ENCODE measurements at regions not wholly inside any gene's neighbourhood (a gene's known extent, or its start where the extent isn't known, plus 50 kb on each side); places are given as distances from the start of the nearest gene placed in this dataset.
"Not testable (repeated sequence)": the region's sequence is repeated elsewhere in the genome, so short reads cannot be mapped to it uniquely, and the experiment has no call there.

DNA sequence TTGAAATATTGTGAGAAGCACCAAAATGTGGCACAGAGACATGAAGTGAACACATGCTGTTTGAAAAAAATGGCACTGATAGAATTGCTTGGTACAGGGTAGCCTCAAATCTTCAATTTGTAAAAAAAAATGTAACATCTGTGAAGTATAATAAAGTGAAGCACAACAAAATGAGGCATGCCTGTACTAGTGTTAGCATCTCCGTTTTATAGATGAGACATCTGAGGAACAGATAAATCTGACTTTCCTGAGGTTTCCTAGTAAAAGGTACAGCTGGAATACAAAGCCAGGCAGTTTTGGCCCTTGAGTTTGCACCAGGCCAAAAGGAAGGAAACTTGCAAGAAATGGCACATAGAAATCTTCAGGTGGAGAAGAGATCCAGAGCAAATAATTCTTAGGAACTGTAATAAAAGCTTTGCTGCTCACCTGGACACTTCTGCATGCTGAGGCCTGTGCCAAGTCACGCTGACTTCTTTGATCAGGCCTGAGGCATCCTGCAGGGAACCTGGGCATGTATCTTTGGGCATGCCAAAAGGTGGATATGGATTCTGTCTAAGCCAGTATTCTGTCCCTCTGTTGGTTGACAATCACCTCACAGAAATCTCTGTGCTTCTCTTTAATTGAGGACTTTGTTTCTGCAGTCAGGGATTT lies 251.5 kb upstream of the PLPP4 start:
- no peaks in the 10 kb centered on the region for H3K27me3 ChIP-seq (replicated peaks; ENCODE audit: control insufficient read depth, insufficient read depth, low read length)
- DNase-seq (ENCODE audit: low read depth), result no peak
- no peak overlapping the region for H3K9ac ChIP-seq (ENCODE audit: low read length)
- no peaks in the 10 kb centered on the region for H3K9me3 ChIP-seq (ENCODE audit: control insufficient read depth, low read length)
- no peaks in the 10 kb centered on the region for H3K36me3 ChIP-seq (ENCODE audit: control insufficient read depth, insufficient read depth, low read length, severe bottlenecking)
- no peaks in the 10 kb centered on the region for H3K4me1 ChIP-seq (ENCODE audit: control insufficient read depth, insufficient read depth, low read length)
- H3K4me3 ChIP-seq (ENCODE audit: low read length), result no peak overlapping the region

DNA sequence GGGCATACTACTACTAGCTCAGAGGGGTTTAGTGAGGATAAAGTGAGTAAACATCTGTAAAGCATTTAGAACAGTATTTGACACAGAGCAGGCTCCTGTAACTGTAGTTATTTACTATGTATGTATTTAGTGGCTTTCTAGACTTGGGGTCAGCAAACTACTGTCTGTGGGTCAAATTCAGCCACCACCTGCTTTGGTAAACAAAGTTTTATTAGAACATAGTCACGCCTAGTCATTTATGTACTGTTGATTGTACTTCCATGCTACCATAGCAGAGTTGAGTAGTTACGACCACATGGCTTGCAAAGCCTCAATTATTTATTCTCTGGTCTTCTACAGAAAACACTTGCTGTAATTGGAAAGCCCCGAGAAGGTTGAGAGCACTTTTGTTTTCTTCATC lies 248.5 kb upstream of the PLPP4 start:
- DNase-seq (ENCODE audit: low read depth), result no peak
- Histone ChIP-seq H3K27me3 (replicated peaks; ENCODE audit: control insufficient read depth, insufficient read depth, low read length) (no peaks in the 10 kb centered on the region), H3K9ac (ENCODE audit: low read length) (no peak overlapping the region), H3K4me1 (ENCODE audit: control insufficient read depth, insufficient read depth, low read length) (no peaks in the 10 kb centered on the region), H3K36me3 (ENCODE audit: control insufficient read depth, insufficient read depth, low read length, severe bottlenecking) (no peaks in the 10 kb centered on the region), H3K4me3 (ENCODE audit: low read length) (no peak overlapping the region), H3K9me3 (ENCODE audit: control insufficient read depth, low read length) (no peaks in the 10 kb centered on the region)

DNA sequence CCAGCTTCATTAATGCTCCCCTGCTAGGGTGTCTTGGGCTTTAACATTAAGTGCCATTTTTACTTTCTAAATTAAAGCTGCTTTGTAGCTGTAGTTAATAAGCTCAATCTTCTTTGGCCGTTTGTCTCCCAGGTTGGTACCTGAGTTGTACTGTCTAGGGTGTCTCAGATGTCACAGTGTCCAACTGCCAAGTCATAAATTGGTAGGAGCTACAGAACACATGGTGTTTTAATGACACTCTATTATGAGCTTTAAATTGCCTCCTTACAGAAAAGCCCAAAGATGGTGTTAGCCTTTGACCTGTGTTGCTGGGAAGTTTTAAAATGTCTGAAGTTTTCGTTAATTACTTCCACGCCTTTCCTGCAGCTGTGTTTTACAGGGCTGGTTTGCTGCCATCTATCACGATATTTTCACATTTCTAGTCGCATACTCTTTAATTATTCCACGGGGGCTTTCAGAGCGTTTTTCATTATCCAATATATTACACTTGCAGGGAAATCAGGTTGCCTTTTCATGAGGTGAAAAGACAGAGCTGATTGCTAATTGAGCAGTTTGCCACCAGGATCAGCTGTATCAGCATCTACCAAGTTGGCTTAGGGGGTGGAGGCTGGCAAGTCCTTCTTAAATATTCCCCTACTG lies 247.8 kb upstream of the PLPP4 start:
- no peaks in the 10 kb centered on the region for H3K4me1 ChIP-seq (ENCODE audit: control insufficient read depth, insufficient read depth, low read length)

DNA sequence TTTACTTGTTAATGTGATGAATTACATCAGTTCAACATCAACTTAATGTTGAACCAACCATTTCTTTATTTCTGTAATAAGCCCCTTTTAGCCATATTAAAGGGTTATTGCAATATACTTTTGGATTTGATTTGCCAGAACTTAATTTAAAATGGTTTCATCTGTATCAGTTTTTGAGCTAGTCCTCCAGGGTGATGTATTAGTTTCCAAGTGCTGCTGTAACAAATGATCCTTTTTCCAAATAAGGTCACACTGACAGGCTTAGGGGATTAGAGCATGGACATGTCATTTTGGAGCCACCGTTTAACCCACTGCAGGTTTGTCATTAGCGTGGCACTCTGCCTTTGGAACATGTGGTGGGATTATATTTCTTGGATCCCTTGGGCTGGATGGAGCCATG lies 244.8 kb upstream of the PLPP4 start:
- H3K9me3 ChIP-seq (ENCODE audit: control insufficient read depth, low read length), result no peaks in the 10 kb centered on the region
- no peaks in the 10 kb centered on the region for H3K36me3 ChIP-seq (ENCODE audit: control insufficient read depth, insufficient read depth, low read length, severe bottlenecking)
- no peak overlapping the region for H3K4me3 ChIP-seq (ENCODE audit: low read length)
- H3K27me3 ChIP-seq (replicated peaks; ENCODE audit: control insufficient read depth, insufficient read depth, low read length), result no peaks in the 10 kb centered on the region
- no peak for DNase-seq (ENCODE audit: low read depth)
- H3K9ac ChIP-seq (ENCODE audit: low read length), result no peak overlapping the region
- H3K4me1 ChIP-seq (ENCODE audit: control insufficient read depth, insufficient read depth, low read length), result no peaks in the 10 kb centered on the region

More for the DNA sequence above, 247.8 kb upstream of the PLPP4 start:
- Histone ChIP-seq H3K36me3 (ENCODE audit: control insufficient read depth, insufficient read depth, low read length, severe bottlenecking) (no peaks in the 10 kb centered on the region), H3K27me3 (replicated peaks; ENCODE audit: control insufficient read depth, insufficient read depth, low read length) (no peaks in the 10 kb centered on the region), H3K9me3 (ENCODE audit: control insufficient read depth, low read length) (no peaks in the 10 kb centered on the region), H3K4me3 (ENCODE audit: low read length) (no peak overlapping the region), H3K9ac (ENCODE audit: low read length) (no peak overlapping the region)
- DNase-seq (ENCODE audit: low read depth), result no peak

DNA sequence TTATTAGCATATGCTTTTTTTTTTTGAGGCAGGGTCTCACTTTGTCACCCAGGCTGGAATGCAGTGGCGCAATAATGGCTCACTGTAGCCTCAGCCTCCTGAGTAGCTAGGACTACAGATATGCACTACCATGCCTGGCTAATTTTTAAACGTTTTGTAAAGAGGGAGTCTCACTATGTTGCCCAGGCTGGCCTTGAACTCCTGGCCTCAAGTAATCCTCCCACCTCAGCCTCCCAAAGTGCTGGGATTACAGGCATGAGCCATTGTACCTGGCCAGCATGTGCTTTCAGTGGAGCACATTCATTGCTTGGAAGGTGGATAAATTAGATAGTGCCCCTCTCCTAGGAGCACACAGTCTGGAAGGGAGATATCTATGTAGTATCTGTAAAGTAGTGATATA lies 243.7 kb upstream of the PLPP4 start:
- H3K9ac ChIP-seq (ENCODE audit: low read length); H3K36me3 ChIP-seq (ENCODE audit: control insufficient read depth, insufficient read depth, low read length, severe bottlenecking); H3K9me3 ChIP-seq (ENCODE audit: control insufficient read depth, low read length); H3K4me3 ChIP-seq (ENCODE audit: low read length); H3K27me3 ChIP-seq (replicated peaks; ENCODE audit: control insufficient read depth, insufficient read depth, low read length); DNase-seq (ENCODE audit: low read depth); H3K4me1 ChIP-seq (ENCODE audit: control insufficient read depth, insufficient read depth, low read length): not testable (repeated sequence)

DNA sequence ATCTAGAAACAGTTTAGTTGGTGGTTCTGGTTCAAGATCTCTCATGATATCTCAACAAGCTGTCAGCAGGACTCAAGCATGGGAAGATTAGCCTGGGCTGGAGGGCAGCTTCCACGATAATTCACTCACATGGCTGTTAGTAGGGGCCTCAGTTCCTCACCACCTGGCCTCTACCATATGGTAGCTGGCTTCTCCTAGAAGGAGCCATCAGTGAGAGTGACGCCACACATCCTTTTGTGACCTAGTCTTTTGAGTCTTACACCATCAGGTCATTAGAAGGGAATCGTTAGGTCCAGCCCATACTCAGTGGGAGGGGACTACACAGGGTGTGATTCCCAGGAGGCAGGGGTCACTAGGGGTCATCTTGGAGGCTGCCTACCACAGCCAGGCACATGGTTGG lies 239.3 kb upstream of the PLPP4 start:
- Histone ChIP-seq H3K4me1 (ENCODE audit: control insufficient read depth, insufficient read depth, low read length) (no peaks in the 10 kb centered on the region), H3K36me3 (ENCODE audit: control insufficient read depth, insufficient read depth, low read length, severe bottlenecking) (no peaks in the 10 kb centered on the region)
- no peak for DNase-seq (ENCODE audit: low read depth)

DNA sequence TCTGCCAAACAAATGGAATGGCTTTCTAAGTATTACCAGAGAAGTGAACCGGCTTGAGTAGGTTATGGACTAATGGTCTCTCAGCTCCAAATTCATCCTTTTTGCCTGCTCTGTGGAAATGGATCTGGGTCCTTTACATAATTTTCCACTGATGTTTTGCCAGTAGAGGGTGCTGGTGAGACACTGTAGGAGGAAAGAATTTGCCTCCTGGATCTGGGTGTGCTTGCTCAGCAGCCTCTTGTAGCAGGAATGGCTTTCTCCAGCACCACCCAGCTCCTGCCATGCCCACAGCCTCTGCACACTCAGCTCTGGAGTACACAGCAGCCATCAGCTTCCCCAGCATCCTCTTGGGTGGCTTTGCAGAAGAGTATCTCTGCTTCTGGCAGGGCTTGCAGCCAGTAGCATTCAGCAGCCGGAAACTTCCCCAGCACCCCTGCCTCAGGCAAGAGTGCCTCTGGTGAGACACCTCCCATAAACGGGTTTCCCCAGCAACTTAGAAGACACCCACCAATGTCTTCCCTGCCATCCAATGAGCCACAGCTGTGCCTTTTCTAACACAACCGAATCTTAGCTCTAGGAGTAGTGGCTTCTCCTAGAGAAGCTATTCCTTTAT lies 235.0 kb upstream of the PLPP4 start:
- no peaks in the 10 kb centered on the region for H3K4me1 ChIP-seq (ENCODE audit: control insufficient read depth, insufficient read depth, low read length)
- no peaks in the 10 kb centered on the region for H3K9me3 ChIP-seq (ENCODE audit: control insufficient read depth, low read length)
- DNase-seq (ENCODE audit: low read depth), result peak; percentile 59
- H3K4me3 ChIP-seq (ENCODE audit: low read length), result no peak overlapping the region
- H3K36me3 ChIP-seq (ENCODE audit: control insufficient read depth, insufficient read depth, low read length, severe bottlenecking), result no peaks in the 10 kb centered on the region
- no peak overlapping the region for H3K9ac ChIP-seq (ENCODE audit: low read length)
- H3K27me3 ChIP-seq (replicated peaks; ENCODE audit: control insufficient read depth, insufficient read depth, low read length), result no peaks in the 10 kb centered on the region

More for the DNA sequence above, 239.3 kb upstream of the PLPP4 start:
- no peaks in the 10 kb centered on the region for H3K27me3 ChIP-seq (replicated peaks; ENCODE audit: control insufficient read depth, insufficient read depth, low read length)
- no peaks in the 10 kb centered on the region for H3K9me3 ChIP-seq (ENCODE audit: control insufficient read depth, low read length)
- no peak overlapping the region for H3K4me3 ChIP-seq (ENCODE audit: low read length)
- no peak overlapping the region for H3K9ac ChIP-seq (ENCODE audit: low read length)

DNA sequence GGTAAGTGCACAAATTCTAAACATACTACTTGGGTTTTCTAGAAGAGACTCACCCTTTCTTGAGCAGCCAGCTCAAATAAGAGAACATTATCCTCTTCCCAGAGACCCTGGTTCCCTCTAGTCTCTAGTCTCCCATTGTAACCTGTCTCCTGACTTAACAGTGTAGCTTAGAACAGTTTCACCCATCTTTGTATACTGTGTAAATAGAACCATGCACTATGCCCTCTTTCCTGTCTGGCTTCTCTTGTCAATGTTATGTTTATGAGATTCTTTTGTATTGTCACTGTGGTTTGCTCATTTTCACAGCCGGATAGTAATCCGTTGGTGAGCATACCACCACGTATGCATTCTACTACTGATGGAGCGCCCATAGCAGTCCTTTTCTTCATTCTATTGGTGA lies 227.4 kb upstream of the PLPP4 start:
- no peaks in the 10 kb centered on the region for H3K27me3 ChIP-seq (replicated peaks; ENCODE audit: control insufficient read depth, insufficient read depth, low read length)

DNA sequence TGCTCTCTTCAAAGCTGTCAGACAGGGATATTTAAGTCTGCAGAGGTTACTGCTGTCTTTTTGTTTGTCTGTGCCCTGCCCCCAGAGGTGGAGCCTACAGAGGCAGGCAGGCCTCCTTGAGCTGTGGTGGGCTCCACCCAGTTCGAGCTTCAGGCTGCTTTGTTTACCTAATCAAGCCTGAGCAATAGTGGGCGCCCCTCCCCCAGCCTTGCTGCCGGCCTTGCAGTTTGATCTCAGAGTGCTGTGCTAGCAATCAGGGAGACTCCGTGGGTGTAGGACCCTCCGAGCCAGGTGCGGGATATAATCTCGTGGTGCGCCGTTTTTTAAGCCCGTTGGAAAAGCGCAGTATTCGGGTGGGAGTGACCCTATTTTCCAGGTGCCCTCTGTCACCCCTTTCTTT lies 217.3 kb upstream of the PLPP4 start:
- DNase-seq (ENCODE audit: low read depth); H3K36me3 ChIP-seq (ENCODE audit: control insufficient read depth, insufficient read depth, low read length, severe bottlenecking); H3K4me1 ChIP-seq (ENCODE audit: control insufficient read depth, insufficient read depth, low read length); H3K27me3 ChIP-seq (replicated peaks; ENCODE audit: control insufficient read depth, insufficient read depth, low read length); H3K4me3 ChIP-seq (ENCODE audit: low read length); H3K9ac ChIP-seq (ENCODE audit: low read length); H3K9me3 ChIP-seq (ENCODE audit: control insufficient read depth, low read length): not testable (repeated sequence)

More for the DNA sequence above, 227.4 kb upstream of the PLPP4 start:
- Histone ChIP-seq H3K9me3 (ENCODE audit: control insufficient read depth, low read length) (peaks cover 2% of the 10 kb centered on the region), H3K36me3 (ENCODE audit: control insufficient read depth, insufficient read depth, low read length, severe bottlenecking) (no peaks in the 10 kb centered on the region), H3K4me1 (ENCODE audit: control insufficient read depth, insufficient read depth, low read length) (no peaks in the 10 kb centered on the region), H3K4me3 (ENCODE audit: low read length) (no peak overlapping the region), H3K9ac (ENCODE audit: low read length) (no peak overlapping the region)
- DNase-seq (ENCODE audit: low read depth), result no peak

DNA sequence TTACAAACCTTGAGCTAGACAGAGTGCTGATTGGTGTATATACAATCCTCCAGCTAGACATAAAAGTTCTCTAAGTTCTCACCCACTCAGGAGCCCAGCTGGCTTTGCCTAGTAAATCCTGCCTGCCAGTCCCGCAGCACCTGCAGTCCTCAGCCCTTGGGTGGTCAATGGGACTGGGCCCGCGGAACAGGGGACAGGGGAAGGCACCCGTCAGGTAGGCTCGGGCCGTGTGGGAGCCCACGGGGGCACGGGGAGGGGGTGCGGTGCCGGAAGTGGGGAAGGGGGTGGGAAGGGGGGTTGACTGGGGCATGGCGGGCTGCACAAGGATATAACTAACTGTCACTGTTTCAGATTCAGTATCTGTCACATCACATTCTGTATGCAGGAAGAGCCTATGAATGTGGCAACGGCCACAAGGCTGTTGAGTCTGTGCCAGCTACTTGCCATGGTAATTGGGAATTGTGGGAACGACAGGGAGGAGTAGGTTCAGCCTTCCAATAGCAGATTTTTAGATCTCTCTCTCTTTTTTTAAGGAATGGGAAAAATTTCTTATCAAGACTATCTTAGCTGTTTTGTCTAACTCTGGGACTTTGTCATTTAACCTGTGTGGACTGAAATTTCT lies 205.1 kb upstream of the PLPP4 start:
- Histone ChIP-seq H3K36me3 (ENCODE audit: control insufficient read depth, insufficient read depth, low read length, severe bottlenecking) (no peaks in the 10 kb centered on the region), H3K4me3 (ENCODE audit: low read length) (no peak overlapping the region), H3K9ac (ENCODE audit: low read length) (no peak overlapping the region), H3K4me1 (ENCODE audit: control insufficient read depth, insufficient read depth, low read length) (no peaks in the 10 kb centered on the region), H3K9me3 (ENCODE audit: control insufficient read depth, low read length) (no peaks in the 10 kb centered on the region), H3K27me3 (replicated peaks; ENCODE audit: control insufficient read depth, insufficient read depth, low read length) (no peaks in the 10 kb centered on the region)
- DNase-seq (ENCODE audit: low read depth), result no peak

DNA sequence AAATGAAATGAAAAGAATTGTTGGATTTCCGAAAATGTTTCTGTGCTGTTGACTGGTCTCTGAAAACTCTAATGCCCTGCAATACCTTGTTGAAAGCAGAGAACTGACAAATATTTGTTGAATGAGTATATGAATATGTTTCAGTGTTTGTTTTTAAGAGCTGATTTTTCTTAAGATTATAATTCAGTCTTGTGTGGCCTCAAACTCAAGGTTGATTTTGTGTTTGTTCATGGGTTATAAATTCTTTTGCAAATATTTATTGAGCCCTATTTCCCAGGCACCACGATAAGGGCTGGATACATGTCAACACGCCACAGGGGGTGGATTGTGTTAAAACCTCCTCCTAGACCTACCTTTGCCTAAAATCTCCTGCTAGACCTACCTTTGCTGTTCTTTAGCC lies 203.9 kb upstream of the PLPP4 start:
- Histone ChIP-seq H3K4me3 (ENCODE audit: low read length) (no peak overlapping the region), H3K36me3 (ENCODE audit: control insufficient read depth, insufficient read depth, low read length, severe bottlenecking) (no peaks in the 10 kb centered on the region), H3K9ac (ENCODE audit: low read length) (no peak overlapping the region), H3K27me3 (replicated peaks; ENCODE audit: control insufficient read depth, insufficient read depth, low read length) (no peaks in the 10 kb centered on the region), H3K4me1 (ENCODE audit: control insufficient read depth, insufficient read depth, low read length) (no peaks in the 10 kb centered on the region), H3K9me3 (ENCODE audit: control insufficient read depth, low read length) (no peaks in the 10 kb centered on the region)
- DNase-seq (ENCODE audit: low read depth), result no peak
